Activated CD8-positive, alpha-beta memory T cell treated with anti-CD3 and anti-CD28 coated beads, Interleukin-2, amount 10 ng/mL, durations not matched to agents 7 days and 5 days (primary cell): ENCODE measurements at regions not wholly inside any gene's neighbourhood (a gene's known extent, or its start where the extent isn't known, plus 50 kb on each side); places are given as distances from the start of the nearest gene placed in this dataset.

Experiments
- ATAC-seq: fragments of 150-1000 bp; cut with Tn5 transposase; one replicate; pipeline ENCODE4 v1.10.0; 2021; ENCODE audit warnings: moderate library complexity
- CTCF ChIA-PET: fragments of 350-600 bp; sonication (Branson Sonifier 250); formaldehyde crosslinking; loops from one replicate; lab custom pipeline; 2021; ENCODE audit warnings: antibody characterized with exemption; lab: Charles Lee
- DNase-seq: peaks from one replicate; pipeline ENCODE4 v3.0.0-alpha.2; 2020
- H3K27ac Mint-ChIP-seq: one replicate; pipeline ENCODE4 v1.8.0; 2021; ENCODE audit warnings: mild to moderate bottlenecking, mixed read lengths
- H3K27me3 Mint-ChIP-seq: one replicate; pipeline ENCODE4 v1.8.0; 2021; ENCODE audit warnings: mixed read lengths
- H3K36me3 Mint-ChIP-seq: one replicate; pipeline ENCODE4 v1.8.0; 2021; ENCODE audit warnings: mild to moderate bottlenecking, mixed read lengths
- H3K4me1 Mint-ChIP-seq: one replicate; pipeline ENCODE4 v1.8.0; 2021; ENCODE audit warnings: mixed read lengths
- H3K4me3 Mint-ChIP-seq: one replicate; pipeline ENCODE4 v1.8.0; 2021; ENCODE audit warnings: mild to moderate bottlenecking, moderate library complexity, mixed read lengths
- H3K9me3 Mint-ChIP-seq: one replicate; pipeline ENCODE4 v1.8.0; 2022; ENCODE audit warnings: low read depth, mixed read lengths

DNA sequence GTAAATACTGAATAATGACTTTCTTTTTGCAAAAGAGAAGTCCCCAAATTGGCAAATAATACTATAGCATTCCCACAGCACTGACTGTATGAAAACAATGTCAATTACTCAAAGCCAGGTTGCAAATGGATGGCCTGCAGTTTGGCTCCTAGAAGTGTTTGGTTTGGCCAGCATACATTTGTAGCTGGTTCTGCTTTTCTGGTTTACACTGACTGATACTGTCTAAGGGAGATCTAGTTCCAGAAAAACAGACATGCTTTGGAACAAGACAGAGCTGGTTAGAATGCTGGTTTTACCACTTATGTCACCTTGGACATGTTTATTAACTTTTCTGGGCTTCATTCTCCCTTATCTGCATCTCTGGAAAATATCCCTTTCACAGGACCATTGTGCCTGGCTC is 81.5 kb upstream of the TRPM3 start:
- peaks cover 2% of the 10 kb centered on the region for H3K27me3 Mint-ChIP-seq
- CTCF ChIA-PET, result no interaction called here
- no peak overlapping the region for H3K4me3 Mint-ChIP-seq
- no peak overlapping the region for H3K27ac Mint-ChIP-seq
- H3K36me3 Mint-ChIP-seq, result no peaks in the 10 kb centered on the region
- no peaks in the 10 kb centered on the region for H3K4me1 Mint-ChIP-seq
- H3K9me3 Mint-ChIP-seq, result no peaks in the 10 kb centered on the region
- DNase-seq (no peak), ATAC-seq (no peak)

DNA sequence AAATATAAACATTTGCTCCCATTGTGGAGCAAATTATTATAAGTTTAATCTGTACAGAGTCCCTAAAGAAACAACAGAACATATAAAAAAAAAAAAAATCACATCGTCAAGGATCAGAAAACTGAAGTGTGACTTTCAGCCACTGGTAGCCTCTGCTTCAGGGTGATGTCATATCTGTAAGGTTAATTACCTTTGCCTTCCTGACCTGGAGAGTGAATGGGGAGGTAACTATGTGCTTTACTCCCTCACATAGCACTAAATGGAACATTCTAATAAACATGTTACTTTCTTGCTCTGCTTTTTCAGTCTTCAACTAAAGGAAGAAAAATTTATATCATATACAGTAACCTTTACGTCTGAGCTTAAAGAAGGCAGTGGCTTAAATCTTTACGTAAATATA is 70.3 kb upstream of the TRPM3 start:
- CTCF ChIA-PET, result no interaction called here
- no peak for DNase-seq
- no peak for ATAC-seq
- Mint-ChIP-seq H3K27ac (no peak overlapping the region), H3K27me3 (no peaks in the 10 kb centered on the region), H3K36me3 (no peaks in the 10 kb centered on the region), H3K4me3 (no peak overlapping the region), H3K9me3 (peaks cover 4% of the 10 kb centered on the region), H3K4me1 (no peaks in the 10 kb centered on the region)

DNA sequence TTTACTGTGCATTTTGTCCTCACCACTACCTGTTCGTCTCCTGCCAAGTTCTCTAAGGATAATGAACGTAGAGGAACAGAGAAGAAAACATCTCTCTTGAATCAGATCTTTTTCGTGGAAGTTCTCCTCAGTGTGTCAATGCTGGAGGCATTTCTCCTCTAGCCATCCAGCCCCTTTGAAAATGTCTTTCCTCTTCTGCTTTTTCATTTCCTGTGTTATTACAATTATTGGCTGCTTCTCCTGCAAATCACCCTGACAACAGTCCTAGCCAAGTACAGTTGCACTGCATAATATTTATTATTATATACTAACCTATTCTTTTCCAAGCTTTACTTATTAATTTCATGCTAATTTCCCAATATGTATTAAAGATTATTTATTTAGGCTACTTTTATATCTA is 61.8 kb upstream of the TRPM3 start:
- no peaks in the 10 kb centered on the region for H3K36me3 Mint-ChIP-seq
- DNase-seq (no peak), ATAC-seq (no peak)
- CTCF ChIA-PET, result no interaction called here
- H3K9me3 Mint-ChIP-seq, result no peaks in the 10 kb centered on the region
- no peaks in the 10 kb centered on the region for H3K27me3 Mint-ChIP-seq
- no peak overlapping the region for H3K4me3 Mint-ChIP-seq
- H3K27ac Mint-ChIP-seq, result no peak overlapping the region
- H3K4me1 Mint-ChIP-seq, result no peaks in the 10 kb centered on the region

DNA sequence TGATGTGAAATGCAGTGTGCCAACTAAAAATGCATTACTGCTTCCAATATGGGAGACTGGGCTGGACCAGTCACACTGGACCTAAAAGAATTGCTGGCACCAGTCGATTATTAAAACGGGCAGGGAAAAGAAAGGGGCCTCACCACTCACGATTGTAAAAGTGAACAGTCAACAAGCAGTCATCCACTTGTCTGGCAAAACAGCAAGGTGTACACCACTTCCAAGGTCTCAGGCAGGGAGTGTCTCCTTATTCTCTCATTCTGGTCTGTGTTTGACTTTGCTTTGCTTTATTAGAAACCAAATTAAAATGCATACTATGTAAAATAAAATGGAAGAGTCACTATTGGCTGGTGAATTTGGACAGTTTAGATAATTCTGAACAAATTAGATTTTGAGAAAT is 57.8 kb upstream of the TRPM3 start:
- ATAC-seq (no peak), DNase-seq (no peak)
- H3K27me3 Mint-ChIP-seq, result no peaks in the 10 kb centered on the region
- no peak overlapping the region for H3K27ac Mint-ChIP-seq
- no peak overlapping the region for H3K4me3 Mint-ChIP-seq
- H3K36me3 Mint-ChIP-seq, result no peaks in the 10 kb centered on the region
- H3K9me3 Mint-ChIP-seq, result no peaks in the 10 kb centered on the region
- CTCF ChIA-PET, result no interaction called here
- H3K4me1 Mint-ChIP-seq, result no peaks in the 10 kb centered on the region

DNA sequence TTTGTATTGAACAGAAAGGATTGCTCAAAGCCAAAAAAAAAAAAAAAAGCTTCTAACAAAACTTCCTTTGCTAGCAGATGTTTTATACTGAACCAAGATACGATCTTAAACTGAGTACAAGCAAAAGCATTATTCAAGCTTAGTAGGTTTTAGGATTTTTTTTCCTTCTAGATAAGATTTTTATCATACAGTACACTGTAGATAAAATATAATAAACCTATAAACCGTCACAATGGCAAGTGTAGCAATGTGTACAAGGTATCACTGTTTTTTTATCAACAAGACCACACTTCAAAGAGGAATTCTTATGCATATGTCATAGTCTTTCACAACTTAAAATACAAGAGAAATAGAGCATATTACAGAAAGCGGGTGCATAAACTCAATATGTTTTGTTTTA is 56.5 kb upstream of the TRPM3 start:
- H3K36me3 Mint-ChIP-seq, result no peaks in the 10 kb centered on the region
- no peak overlapping the region for H3K4me3 Mint-ChIP-seq
- no peaks in the 10 kb centered on the region for H3K9me3 Mint-ChIP-seq
- H3K27me3 Mint-ChIP-seq, result no peaks in the 10 kb centered on the region
- H3K4me1 Mint-ChIP-seq, result no peaks in the 10 kb centered on the region
- CTCF ChIA-PET, result no interaction called here
- no peak overlapping the region for H3K27ac Mint-ChIP-seq
- ATAC-seq (no peak), DNase-seq (no peak)

DNA sequence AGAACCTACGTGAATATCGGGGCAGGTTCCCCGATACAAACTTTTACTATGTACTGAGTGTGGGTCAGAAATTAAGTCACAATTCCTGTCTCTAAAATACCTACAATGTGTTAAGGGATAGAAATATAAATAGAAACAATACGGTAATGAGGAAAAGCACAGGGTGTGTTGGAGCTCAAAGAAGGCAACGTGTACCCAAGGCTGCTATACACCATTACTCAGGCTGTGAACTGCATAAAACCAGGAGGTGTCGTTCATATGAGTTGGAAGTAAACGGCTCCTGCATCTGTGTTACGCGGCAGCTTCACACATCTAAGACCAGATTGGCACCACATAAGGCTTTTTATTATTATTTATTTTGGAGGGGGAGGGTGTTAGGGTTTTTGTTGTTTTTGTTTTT is 50.1 kb upstream of the TRPM3 start:
- Mint-ChIP-seq H3K4me3 (no peak overlapping the region), H3K27me3 (no peaks in the 10 kb centered on the region), H3K9me3 (no peaks in the 10 kb centered on the region), H3K36me3 (no peaks in the 10 kb centered on the region), H3K27ac (no peak overlapping the region), H3K4me1 (no peaks in the 10 kb centered on the region)
- CTCF ChIA-PET, result no interaction called here
- ATAC-seq, result no peak
- DNase-seq, result no peak
